Renal pelvis (tissue), 1 donor: ENCODE measurements at regions not wholly inside any gene's neighbourhood (a gene's known extent, or its start where the extent isn't known, plus 50 kb on each side); places are given as distances from the start of the nearest gene placed in this dataset.
"Not testable (repeated sequence)": the region's sequence is repeated elsewhere in the genome, so short reads cannot be mapped to it uniquely, and the experiment has no call there.

ENCODE experiments used
- DNase-seq: peaks from one replicate; pipeline ENCODE4 v3.0.0-alpha.2; 2013

- peak; percentile 1 for DNase-seq
Observed at GRCh38 chr6:95866732-95867131, 149.0 kb upstream of the FUT9 start.

DNA sequence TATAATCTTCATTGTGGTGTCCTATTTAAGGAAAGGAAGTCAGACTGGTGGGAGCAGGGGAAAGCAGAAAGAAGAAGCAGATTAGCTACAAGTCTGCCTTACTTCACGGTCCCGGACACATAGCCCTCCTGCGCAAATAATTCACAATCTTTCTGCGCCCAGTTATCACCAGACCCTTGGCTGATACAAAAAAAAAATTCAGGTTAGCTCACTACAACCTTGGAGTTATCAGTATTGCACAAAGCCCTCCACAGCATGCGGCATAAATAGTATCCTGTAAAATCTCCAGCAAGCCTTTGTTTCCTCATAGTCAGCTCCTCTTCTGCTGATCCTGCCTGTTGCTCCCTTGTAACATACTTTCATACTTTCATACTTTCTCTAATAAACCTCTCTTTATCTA is 148.6 kb upstream of the FUT9 start:
- no peak for DNase-seq

DNA sequence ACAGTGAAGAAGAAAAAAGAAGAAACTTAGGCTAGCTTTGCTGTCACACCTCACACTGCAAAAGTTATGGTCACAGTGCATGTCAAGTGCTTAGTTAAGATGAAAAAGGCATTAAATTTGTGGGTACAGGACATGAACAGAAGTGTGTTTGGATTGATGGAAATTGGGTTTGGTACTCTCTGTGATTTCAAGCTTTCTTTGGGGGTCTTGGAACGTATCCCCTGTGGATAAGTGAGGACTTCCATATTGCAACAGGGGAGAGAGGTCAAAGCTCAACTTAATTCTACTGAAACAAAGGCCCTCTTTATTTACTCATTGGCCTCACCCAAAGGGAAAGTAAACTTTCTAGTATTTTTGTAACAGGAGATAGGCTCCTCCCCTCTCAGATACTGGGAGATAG is 138.3 kb upstream of the FUT9 start:
- no peak for DNase-seq

GRCh38 chr6:95879856-95880255 is 135.9 kb upstream of the FUT9 start:
- no peak for DNase-seq

DNA sequence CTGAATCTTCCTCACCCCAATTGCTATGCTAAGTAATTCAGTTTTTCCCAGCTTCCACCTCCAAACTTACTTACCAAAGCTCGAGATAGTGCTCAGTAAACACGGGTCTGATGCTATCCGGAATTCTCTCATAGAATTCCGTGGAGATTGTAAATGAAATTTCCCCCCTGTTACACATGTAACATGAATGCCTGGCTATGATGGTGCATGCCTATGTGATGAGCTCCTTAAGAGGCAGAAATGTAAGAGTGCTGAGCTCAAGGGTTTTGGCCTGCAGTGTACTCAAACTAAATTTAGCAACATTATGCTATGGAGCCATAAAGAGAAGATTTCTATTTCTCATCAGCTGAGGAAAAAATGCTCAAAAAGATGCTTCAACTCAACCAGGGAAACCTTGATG is 133.4 kb upstream of the FUT9 start:
- DNase-seq, result no peak

GRCh38 chr6:95888711-95889110 is 127.1 kb upstream of the FUT9 start:
- DNase-seq, result not testable (repeated sequence)

GRCh38 chr6:95905132-95905531 is 110.6 kb upstream of the FUT9 start:
- no peak for DNase-seq

DNA sequence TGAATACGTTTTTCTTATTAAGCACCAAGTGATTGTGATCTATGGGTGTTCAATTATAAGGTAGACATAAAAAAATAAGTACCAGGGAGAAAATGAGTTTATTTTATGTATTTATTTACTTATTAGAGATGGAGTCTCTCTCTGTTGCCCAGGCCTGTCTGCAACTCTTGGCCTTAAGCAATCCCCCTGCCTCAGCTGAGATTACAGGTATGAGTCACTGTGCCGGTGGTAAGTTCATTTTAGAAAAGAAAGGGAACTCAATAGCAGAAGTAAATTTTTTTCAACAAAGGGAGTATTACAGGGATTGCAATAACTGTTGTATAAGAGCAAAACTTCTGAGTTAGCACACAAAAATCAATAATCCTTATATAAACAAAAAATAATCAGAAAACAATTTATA is 98.7 kb upstream of the FUT9 start:
- no peak for DNase-seq

DNA sequence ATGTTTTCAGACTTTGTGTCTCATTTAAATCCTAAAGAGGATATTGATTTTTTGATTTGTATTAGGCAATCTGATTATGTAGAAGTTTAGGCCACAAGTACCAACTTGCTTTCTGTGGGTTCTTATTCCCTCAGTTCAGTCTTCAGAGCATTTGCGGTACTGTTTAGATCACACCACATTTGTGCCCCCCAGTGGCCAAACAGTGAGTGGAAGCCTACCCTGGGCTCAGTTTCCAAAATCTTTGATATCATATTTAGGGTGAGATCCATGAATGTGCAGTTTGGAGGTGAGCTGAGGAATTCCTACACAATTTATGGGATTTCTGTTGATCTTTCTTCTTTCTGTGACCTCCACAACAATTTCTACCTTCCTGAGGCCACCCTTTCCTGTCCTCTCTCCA is 92.3 kb upstream of the FUT9 start:
- DNase-seq, result no peak

DNA sequence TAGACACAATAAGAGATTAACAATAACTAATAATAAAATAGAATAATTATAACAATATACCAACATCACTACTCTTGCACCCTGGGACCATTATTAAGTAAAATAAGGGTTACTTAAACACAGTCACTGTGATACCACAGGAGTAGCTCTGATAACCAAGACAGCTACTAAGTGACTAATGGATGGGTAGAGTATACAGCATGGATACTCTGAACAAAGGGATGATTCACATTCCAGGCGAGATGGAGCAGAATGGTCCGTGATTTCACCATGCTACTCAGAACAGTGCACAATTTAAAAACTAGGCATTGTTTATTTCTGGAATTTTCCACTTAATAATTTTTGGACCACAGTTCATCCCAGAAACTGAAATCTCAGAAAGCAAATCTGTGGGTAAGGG is 80.0 kb upstream of the FUT9 start:
- DNase-seq, result no peak

DNA sequence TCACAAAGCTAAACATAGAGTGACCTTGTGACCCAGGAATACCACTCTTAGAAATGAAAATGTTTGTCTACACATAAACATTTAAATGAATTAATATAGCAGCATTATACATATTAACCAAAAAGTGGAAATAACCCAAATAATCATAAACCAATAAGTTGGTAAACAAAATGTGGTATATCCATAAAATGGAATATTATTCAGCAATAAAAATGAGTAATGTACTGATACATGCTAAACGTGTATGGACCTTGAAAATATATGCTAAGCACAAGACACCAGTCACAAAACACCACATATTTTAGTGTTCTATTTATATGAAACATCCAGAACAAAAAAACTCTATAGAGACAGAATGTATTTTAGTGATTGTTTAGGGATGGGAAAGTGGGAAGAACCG is 68.9 kb upstream of the FUT9 start:
- DNase-seq, result no peak

DNA sequence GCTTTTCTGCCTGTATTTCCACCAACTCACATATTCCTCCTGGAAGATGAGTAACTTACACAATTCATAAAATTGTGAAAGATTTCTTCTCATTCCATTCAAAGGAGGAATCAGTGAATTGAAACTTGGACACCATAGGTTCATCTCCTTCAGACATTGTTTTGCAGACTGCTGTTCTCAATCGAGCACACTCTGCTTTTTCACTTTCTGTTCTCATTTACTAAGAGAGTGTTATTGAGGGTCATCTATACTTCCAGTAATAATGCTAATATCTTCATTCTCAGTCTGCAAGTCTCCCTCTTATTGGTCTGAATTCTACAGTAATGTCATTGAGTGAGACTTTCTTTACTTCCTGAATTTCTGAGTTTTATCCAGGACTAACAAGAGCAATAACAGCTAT is 67.5 kb upstream of the FUT9 start:
- no peak for DNase-seq

DNA sequence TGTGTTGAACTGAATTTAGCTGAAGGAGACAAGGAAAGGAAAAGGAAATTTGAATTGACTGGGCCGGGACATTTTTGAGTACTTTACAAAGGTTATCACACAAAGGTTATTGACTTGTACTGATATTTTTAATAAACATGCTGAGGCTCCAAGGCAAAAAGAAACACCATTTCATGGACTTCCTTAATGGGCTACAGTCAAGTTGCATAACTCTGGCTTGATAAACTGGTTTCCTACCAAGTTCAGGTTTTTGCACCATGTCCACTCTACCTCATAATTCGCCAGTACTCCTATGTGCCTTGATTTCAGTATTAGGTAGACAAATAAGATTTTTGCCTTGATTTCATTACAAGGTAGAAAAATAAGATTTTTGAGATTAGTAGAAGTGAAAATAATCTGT is 65.8 kb upstream of the FUT9 start:
- DNase-seq, result no peak

DNA sequence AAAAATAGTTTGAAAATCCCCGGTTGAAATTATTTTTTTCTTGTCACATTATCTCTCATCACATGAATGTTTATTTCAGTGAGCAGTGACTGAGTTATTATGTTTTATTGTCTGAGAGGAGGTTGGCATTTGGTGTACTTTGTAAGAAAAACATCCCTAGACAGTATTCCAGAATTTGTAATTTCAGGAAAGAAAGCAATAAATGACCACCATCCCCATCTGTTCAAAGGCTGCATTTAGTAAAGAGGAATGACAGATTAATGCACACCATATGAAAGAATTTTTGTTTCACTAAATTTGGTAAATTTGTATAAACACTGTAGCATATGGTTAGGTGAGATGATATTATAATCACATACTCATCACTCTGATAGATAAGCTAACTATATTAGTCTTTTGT is 57.1 kb upstream of the FUT9 start:
- DNase-seq, result no peak

- no peak for DNase-seq
Observed at GRCh38 chr6:95959261-95959660, 56.5 kb upstream of the FUT9 start.
